Mesenteric fat pad (tissue), 1 donor: ENCODE measurements at regions not wholly inside any gene's neighbourhood (a gene's known extent, or its start where the extent isn't known, plus 50 kb on each side); places are given as distances from the start of the nearest gene placed in this dataset.

Source experiments
- DNase-seq: peaks from one replicate; pipeline ENCODE4 v3.0.0-alpha.2; 2020; ENCODE audit warnings: low spot score
- donor health status: DM: yes; HTN: yes; CAD: no.

DNA sequence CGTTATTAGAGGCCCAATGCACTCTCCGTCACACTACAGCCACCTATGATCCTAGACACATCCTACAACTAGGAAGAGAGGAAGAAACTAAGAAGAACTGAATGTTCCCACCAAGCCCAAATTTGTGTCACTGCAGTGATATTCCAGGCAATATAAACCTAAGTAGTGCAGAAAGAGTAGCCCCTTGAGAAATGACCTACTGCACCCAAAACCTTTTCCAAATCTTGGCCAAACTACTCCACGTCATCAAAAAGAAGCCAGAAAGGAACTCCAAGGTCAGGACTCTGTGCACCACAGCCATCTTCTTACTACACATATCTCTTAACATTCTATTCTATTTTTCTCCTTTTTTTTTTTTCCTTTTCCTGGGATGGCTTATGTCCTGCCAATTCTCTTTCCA, 60.2 kb downstream of the ADAMTS1 start:
- DNase-seq: no peak

DNA sequence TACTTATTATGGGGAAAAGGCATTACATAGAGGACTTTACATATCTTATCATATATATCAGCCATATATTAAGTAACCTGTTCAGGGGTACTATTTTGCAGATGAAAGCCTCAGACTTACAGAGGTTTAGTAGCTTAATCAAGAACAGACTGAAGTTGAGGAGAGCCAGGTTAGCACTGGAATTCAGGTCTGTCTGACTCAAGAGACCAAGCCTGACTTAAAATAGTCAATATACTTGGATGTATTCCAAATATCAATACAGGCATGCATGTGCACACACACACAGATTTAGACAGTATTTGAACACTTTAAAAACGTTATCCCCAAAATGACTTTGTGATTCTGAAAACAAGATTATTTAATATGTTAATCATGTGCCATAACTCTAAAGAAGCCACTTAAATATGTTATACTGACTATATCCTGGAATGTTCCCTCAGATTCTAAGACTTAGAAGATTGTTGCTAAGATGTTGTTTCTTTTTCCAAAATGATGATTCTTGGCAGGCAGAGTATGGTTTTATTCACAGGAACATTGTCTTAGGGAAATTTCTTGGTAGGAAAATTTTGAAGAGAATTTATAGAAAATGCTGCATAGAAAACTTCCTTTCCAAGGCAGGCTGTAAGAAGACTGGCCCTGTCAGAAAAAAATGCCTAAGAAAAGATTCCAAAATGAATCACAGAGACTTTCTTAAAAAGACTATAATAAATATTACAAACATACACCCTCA, 61.6 kb downstream of the ADAMTS1 start:
- DNase-seq: no peak

DNA sequence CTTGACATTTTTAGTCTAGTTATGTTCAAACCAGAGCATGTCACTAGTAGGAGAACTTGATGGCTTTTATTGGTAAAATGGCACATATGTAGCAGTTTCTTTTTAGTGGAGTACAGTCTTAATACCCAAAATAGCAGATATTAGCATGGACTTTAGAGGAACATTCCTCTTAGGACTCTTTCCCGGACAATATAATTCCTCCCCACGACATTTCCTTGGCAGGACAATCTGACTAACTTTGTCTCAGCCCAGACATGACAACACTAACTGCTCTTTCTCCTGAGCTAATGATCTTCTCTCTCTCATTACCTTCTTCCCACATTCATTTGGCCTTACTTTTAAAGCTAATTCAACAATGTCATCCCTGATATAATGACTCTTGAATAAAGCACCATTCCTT, 62.5 kb downstream of the ADAMTS1 start:
- DNase-seq: no peak

DNA sequence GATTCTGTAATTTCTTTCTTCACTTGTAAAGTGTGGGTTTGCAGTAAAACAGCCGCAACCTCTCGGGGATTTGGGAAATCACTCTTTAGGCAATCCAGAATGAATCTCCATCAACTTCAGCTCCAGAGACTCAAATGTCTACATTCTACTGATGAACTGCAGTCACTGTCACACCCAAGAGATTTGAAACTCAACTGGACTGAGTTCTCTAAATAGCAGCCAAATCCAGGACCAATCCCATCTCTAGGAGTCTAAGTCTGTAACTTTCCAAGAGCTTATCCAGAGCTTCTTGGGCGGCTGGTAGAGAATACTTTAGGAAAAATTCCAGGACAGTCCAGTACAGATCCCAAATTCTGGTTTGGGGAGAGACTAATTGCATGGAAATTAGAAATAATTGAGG, 62.9 kb downstream of the ADAMTS1 start:
- DNase-seq: no peak

DNA sequence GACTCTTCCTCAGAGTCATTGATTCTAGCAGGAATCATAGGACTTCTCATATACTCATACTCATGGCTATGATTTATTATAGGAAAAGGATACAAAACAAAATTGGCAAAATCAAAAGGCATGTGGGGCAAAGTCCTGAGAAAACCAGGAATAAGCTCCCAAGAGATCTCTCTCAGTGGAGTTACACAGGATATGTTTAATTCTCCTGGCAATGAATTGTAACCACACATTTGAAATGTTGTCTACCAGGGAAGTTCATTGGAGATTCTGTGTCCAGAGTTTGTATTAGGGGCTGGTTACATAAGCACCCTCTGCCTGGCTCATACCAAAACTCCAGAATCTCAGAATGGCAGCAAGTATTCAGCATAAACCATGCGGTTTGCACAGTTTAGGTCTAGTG, 63.9 kb downstream of the ADAMTS1 start:
- DNase-seq: no peak

DNA sequence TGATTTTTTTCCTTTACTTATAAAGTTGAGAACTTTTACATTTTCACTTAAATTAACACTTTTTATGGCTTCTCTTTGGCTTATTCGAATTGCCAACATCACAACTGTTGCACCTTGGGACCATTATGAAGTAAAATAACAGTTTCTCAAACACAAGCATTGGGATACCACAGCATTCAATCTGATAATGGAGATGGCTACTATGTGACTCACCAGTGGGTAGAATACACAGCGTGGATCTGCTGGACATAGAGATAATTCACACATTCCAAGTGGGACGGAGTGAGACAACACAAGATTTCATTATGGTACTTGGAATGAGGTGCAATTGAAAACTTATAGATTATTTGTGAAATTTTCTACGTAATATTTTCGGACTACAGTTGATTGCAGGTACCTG, 68.0 kb downstream of the ADAMTS1 start:
- DNase-seq: no peak

DNA sequence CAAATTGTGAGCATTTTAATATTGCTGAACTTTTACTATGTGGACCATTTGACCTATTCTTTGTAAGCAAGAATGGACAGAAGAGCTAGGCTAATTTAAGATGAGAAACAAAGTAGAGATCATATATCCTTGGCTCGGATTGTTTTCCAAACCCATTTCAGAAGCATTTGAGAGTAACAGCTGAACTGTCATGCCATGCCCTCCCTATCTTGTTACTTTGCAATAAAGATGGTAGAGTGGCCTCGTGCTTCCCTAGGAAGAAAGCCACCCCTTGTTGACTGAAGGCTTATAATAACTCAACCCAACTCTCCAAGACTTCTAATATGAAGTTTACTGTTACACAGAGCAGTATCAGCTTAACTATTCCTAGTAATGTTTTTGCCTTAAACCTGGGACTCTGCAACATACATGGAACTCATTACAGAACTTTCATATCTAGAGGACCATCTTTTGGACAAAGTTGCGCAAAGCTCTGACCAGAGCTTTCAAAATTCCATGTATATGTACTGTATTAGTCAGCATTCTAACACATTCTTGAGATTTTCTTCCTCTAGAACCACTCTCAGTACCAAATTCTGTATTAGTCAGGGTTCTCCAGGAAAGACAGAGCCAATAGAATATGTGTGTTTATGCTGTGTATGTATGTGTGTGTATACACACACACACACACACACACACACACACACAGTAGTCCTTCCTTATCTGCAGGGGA, 68.7 kb downstream of the ADAMTS1 start:
- no peak for DNase-seq

DNA sequence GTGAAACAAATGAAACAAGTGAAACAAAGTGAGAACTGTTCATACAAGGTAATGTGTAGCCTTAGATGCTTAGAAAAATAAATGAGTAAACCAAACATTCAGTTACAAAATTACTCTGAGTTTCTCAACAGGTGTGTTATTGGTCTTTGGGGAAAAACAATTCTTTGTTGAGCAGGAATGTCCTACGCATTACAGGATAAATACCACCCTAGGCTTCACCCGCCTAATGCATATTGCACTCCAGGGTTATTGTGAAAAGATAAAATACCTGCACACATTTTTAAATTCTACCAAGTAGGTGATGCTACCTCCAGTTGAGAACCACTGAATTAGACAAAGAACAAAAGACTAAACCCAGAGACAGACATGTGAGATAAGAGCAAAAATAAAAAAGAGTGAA, 72.2 kb downstream of the ADAMTS1 start:
- DNase-seq: no peak

DNA sequence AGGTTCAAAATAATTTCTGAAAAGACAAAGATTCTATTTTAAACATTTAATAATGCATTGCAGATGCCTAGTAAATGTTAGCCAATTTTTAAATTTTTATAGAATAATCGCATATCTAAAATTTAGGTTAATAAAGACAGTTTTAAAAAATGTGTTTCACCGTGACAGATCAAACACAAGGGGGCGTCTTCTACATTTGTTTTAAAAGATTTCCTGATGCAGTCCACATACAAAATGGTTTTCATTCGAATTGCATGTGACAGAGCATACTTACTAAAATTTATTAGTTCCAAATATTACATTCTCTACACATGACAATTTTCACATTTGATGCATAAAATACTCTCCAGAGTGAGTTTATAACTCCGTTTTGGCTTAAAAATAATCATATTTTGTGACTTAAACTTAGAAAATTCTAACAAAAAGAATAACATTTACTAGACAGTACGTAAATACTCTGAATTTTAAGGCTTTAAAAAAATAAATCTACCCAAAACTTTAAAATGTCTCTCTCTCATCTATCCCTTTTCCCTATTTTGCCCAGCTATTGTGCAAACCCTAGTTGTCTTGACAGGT, 75.5 kb downstream of the ADAMTS1 start:
- DNase-seq: no peak

DNA sequence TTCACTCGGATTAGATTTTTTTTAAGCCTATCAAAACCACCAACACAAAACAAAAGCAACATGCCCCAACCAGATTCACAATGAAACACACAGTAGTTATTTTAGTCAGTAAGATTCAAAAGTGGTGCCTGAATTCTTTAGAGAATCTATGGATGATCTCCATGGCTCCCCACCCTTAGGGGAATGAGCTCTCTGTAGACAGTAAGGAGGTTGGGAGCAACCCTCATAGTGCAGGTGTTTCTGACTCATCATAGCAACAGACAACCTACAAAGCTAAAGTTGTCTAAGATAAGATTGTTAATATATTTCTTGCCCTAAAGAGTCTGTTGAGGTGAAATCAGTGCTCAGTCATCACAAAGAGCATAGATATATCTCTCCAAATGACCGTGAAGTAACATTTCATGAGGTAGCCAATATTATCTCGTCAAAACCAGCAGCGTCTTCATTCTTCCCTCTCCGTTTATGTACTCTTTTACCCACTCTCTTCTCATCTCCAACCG, 78.3 kb downstream of the ADAMTS1 start:
- DNase-seq: no peak

DNA sequence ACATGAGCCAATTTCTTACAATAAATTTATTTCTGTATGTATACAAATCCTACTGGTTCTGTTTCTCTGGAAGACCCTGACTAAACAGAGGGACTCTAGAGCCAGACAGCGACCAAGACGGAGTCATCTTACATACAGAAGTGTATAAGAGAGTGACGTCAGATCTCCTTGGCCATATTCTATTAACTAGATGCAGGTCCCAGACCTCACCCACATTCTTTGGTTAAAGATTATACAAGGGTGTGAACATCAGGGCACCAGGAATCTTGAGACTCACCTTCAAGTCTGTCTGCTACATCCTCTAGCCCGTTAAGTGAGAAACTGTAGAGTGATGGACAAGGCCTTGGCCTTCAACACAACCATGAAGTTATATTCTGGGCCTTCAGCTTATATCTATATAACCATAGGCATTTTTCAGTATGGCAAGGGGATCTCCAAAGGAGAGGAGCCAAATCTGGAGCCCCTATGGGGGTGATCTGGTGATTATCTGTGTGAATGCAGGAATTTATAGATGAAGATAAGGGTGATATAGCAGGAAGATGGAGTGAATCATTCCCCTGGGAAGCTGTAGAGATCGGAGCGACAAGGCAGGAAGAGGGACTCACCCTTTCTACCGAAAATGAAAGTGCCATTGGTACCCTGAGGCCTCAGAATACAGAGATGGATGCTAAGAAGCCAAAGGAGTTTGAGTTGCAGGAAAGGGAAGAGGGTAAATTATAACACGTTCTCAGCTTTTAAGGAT, 83.9 kb downstream of the ADAMTS1 start:
- no peak for DNase-seq

DNA sequence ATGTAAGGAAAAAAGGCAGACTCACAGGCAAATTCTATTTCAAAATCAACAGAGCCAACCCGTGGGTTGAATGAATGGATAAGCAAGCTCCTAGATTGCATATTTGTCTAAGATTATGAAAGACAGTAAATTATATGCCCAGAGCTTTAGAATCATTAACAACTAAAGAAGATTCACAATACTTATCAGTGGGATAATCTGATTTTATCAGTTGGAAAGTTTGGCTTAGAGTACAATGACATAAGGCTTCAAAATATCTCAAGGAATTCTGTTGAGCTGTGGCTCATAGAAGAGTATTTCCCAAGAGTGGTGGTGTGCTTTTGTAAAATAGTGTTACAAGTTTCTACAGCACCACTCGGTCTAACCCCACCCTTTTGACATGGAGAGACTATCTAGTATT, 85.5 kb downstream of the ADAMTS1 start:
- no peak for DNase-seq

DNA sequence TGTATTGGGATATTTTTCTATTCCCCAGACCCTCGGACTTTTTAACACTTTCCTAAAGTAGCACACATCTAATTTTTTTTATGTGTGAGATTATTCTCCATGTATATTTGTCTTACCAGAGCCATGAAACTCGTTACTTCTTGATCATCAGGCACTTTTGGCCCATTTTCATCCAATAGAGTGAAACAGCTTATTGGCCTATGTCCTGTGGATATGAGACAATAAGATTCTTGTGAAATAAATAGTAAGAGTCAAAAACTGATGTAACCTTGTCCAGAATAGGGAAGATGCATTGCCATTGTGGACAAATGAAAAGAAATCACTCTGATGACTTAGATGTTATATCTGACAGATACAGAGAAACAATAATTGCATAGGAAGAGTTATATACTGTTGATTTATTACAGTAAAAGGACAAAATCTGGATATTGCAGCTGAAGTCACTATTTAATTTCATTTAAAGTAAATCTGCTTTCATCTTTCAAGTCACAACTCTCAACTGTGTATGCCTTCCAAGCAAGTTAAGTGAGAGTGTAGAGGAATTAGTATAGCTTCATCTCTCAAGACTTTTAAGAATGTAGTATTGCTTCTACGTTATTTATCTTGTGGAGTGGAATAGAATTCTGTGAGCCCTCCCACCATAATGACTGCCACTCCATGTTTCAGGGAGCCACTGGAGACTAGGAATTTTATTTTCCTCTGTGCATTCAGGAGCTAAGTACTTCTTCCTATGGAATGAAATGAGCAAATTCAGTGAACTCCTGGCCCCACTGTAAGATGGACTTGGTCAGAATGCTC, 86.9 kb downstream of the ADAMTS1 start:
- DNase-seq: no peak

DNA sequence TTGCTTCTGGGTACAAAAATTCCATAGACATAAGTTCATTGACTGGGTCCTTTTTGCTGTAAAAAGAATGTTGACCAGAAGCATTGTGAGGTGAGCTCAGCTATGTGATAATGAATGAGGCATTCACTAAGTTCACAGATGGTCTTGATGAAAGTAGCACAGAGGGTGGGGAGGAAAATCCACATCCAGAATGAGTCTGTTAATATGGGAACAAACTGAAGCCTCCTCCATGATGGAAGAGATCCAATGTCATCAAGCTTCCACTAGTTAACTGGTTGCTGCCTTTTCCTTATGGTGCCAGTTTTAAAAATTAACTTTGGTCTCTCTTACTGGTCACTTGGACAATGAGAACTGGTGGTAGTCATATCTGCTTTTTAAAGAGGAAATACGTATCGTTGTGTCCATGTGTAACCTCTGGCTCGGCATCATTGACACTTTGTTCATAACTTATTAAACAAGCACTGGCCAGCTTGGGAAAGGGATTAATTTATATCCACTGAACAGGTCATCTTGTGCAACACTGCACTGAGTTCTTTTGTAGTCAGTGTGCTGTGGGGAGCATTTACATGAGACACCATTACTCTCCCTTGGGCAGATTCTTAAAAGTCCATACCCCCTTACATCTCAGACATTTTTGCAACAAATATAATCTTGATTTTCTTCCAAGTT, 88.6 kb downstream of the ADAMTS1 start:
- DNase-seq: no peak

DNA sequence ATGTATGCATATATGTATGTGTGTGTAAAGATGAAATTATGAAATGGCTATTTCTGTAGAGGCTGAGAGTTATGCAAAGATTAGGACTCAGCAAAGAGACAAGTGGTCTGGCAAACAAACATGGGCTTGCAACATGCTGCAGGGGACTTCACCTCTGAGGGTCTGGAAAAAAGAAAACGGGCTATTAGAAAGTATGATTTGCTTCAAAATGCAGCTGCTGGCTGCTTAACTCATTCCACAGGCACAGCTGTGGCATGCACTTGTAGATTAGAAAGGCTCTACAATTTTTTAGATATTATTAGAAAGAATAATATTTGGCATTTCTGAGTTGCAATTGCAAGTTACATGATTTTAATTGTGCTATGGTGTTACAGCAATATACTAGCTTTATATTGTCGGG, 90.4 kb downstream of the ADAMTS1 start:
- no peak for DNase-seq

DNA sequence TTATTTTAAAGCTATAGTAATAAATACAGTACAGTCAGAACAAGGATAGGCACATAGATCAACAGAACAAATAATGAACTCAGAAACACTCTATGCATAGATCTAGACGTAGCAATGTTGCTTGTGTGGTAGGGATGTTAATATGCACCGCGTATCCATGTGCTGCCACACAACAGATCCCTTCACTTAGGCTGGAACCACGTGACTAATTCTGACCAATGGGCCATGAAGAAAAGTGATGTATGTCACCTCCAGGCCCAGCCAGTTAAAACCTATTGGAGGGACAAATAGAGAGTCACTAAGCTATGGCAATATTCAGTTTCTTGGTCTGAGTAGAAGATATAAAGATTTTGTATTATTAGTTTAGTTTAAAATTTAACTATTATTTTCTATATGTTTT, 91.4 kb downstream of the ADAMTS1 start:
- no peak for DNase-seq

DNA sequence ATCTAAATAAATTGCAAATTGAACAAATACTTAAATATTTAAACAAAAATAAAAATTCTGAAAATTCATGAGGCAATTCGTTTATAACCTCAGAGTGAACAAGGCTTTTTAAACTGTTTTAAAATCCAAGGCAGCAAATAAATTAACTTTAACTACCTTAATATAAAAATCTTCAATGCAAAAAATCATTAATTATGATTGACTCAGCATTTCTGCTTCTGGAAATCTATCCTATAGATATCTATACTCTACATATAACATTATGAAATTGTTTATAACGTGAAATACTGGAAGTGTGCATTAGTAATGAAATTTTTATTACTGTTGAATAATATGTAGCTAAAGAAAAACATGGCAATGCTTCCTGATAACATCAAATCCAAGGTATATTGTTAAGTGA, 92.4 kb downstream of the ADAMTS1 start:
- no peak for DNase-seq

DNA sequence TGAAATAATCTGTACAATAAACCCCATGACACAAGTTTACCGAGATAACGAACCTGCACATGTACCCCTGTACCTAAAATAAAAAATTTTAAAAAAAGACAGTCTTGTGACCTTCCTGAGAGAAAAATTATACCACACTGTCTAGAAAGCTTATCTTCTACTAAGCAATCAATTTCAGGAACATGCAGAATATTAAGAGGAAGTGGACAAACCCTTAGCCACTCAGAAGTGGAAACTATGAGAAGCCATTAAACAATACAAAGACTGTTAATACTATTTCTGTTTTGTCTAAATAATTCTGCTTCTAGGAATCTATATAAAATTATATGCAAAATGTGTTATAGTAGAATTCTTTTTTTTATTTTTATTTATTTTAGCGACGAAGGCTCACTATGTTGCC, 93.9 kb downstream of the ADAMTS1 start:
- no peak for DNase-seq

DNA sequence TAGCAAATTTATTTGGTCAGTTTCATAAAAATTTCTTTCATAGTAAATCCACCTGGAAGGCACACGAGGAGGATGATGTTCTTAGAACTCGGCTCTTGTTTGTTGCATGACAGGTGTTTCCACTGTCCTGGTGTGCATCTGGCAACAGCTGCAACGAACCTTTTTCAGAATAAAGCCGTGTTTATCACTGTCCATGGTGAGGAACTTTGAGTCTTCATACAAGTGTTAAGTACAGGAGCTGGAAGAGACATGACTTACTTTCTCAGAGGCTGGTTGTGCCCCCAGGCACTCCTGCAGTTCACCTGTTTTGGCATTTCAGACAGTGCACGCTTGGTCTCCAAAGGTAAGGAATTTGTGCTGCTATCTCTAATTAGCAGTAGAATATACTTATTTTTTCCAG, 97.1 kb downstream of the ADAMTS1 start:
- DNase-seq: no peak

DNA sequence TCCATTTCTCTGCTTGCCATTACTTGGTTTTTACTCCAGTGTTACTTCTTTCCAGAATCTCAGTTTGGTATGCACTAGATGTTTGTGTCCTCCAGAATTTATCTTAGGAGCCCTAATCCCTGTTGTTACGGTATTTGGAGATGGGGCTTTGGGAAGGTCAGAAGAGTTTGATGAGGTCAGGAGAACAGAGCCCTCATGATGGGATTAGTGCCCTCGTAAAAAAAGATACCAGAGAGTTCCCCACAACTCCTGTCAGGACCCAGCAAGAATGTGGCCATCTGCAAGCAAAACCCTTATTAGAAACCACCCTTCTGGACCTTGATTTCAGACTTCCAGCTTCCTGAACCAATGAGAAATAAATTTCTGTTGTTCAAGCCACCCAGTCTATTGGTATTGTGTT, 98.0 kb downstream of the ADAMTS1 start:
- DNase-seq: no peak

DNA sequence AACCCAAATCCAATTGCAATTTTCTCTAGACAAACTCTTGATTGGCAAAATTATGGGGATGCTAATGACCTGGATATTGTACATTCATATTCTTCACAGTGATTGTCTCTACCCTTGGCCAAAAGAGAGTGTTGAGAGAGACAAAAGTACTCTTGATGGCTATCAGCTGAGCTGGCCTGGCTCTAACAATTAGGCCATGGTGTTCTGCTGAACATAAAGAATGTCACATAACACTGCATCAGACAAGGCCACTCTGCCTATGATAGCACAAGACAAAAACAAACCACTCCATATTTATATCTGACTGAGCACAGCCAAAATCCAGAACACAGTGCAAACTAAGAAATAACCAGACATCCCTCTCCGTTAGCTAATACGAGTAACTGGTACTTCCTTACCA, 101.7 kb downstream of the ADAMTS1 start:
- DNase-seq: no peak
